Tibial nerve (tissue), 3 donors: ENCODE measurements at regions not wholly inside any gene's neighbourhood (a gene's known extent, or its start where the extent isn't known, plus 50 kb on each side); places are given as distances from the start of the nearest gene placed in this dataset.

ENCODE experiments used
- POLR2A ChIP-seq, 2 donors: fragments of 450-650 bp; IDR thresholded peaks; one replicate each; pipeline ENCODE4 v1.6.1; 2017; ENCODE audit warnings: antibody characterized with exemption in 2 of 2, mild to moderate bottlenecking in 2 of 2, moderate library complexity in 2 of 2
- TF ChIP-seq, protein P1 (sequence below), 5 experiments: fragments of 200-600 bp in 3 of 5; fragments of 450-650 bp in 2 of 5; sonication (generic) in 3 of 5; IDR thresholded peaks; one replicate each; pipeline ENCODE4 v1.5.1; 2016 to 2019; ENCODE audit warnings: antibody characterized with exemption in 5 of 5, mild to moderate bottlenecking in 3 of 5, moderate library complexity in 2 of 5

DNA sequence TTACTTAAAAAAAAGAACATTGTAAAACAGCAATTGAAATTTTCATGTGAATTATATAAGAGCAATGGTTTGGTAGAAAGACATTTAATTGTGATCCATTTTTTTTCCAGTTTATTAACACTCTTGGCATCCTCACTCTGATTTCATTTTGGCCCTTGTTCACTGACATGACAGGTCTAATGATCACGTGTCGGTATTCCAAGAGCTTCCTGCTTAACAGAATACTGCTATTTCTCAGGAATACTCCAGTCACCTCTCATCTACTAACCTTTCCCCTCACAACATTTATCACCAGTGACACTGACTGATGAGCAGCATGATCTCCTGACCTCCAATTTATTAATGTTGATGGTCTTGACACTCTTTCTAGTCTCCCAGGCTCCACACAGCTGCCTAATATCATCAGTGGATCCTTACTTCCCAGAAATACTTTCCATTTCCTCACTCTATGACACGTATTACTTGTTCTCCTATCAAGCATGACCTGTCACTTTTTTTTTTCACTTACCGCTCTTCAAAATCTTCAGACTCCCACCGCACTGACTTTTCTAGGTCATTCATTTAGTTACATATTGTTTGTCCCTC lies 847.8 kb upstream of the SLIT2 start:
- TF ChIP-seq, protein P1, sequence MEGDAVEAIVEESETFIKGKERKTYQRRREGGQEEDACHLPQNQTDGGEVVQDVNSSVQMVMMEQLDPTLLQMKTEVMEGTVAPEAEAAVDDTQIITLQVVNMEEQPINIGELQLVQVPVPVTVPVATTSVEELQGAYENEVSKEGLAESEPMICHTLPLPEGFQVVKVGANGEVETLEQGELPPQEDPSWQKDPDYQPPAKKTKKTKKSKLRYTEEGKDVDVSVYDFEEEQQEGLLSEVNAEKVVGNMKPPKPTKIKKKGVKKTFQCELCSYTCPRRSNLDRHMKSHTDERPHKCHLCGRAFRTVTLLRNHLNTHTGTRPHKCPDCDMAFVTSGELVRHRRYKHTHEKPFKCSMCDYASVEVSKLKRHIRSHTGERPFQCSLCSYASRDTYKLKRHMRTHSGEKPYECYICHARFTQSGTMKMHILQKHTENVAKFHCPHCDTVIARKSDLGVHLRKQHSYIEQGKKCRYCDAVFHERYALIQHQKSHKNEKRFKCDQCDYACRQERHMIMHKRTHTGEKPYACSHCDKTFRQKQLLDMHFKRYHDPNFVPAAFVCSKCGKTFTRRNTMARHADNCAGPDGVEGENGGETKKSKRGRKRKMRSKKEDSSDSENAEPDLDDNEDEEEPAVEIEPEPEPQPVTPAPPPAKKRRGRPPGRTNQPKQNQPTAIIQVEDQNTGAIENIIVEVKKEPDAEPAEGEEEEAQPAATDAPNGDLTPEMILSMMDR (IDR thresholded peaks at IDR 0.05): no peak
- no peak for TF ChIP-seq POLR2A (IDR thresholded peaks at IDR 0.05)
